ENCODE measurements at regions not wholly inside any gene's neighbourhood (a gene's known extent, or its start where the extent isn't known, plus 50 kb on each side); places are given as distances from the start of the nearest gene placed in this dataset.

DNA sequence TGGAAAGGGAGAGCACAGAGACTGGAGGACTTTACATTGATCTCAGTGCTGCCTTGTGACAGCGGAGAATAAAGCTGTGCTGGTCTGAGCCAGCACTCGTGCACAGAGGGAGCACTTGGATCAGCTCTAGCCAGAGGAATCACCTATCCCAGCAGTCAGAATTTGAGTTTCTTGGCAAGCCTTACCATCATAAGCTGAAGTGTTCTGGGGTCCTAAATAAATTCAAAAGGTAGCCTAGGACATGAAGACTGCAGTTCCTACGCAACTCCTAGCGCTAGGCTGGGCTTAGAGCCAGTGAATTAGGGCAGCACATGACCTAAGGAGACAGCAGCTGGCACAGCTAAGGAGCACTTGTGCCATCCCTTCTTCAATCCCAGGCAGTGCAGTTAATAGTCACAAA is 119.5 kb downstream of the HMHB1 start:
- Mint-ChIP-seq H3K4me1 (ENCODE audit: unreplicated experiment) (peaks cover 3% of the 10 kb centered on the region), H3K9me3 (ENCODE audit: unreplicated experiment) (peaks cover 16% of the 10 kb centered on the region), H3K27ac (ENCODE audit: unreplicated experiment) (no peak overlapping the region), H3K36me3 (ENCODE audit: unreplicated experiment) (peaks cover 10% of the 10 kb centered on the region), H3K4me3 (ENCODE audit: unreplicated experiment) (no peak overlapping the region), H3K27me3 (ENCODE audit: unreplicated experiment) (no peaks in the 10 kb centered on the region)
- no peak for DNase-seq (ENCODE audit: extremely low spot score, unreplicated experiment)
- TF ChIP-seq, protein P1, sequence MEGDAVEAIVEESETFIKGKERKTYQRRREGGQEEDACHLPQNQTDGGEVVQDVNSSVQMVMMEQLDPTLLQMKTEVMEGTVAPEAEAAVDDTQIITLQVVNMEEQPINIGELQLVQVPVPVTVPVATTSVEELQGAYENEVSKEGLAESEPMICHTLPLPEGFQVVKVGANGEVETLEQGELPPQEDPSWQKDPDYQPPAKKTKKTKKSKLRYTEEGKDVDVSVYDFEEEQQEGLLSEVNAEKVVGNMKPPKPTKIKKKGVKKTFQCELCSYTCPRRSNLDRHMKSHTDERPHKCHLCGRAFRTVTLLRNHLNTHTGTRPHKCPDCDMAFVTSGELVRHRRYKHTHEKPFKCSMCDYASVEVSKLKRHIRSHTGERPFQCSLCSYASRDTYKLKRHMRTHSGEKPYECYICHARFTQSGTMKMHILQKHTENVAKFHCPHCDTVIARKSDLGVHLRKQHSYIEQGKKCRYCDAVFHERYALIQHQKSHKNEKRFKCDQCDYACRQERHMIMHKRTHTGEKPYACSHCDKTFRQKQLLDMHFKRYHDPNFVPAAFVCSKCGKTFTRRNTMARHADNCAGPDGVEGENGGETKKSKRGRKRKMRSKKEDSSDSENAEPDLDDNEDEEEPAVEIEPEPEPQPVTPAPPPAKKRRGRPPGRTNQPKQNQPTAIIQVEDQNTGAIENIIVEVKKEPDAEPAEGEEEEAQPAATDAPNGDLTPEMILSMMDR (IDR thresholded peaks at IDR 0.05), result no peak

DNA sequence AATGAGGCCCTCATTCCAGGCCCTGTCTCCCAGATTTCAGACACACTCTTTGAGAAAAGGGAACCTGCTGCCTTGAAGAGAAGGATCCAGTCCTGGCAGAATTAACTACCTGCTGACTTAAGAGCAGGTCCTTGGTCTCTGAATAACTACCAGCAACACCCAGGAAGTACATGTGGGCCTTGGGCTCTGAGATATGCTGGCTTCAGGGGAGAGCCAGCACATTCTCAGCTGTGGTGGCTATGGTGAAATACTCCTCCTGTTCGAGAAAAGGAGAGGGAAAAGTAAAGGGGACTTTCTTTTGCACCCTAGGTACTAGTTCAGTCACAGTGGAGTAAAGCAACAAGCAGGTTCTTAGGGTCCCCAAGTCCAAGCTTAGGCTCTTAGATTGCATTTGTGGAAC is 120.0 kb downstream of the HMHB1 start:
- Mint-ChIP-seq H3K4me3 (ENCODE audit: unreplicated experiment) (no peak overlapping the region), H3K36me3 (ENCODE audit: unreplicated experiment) (peaks cover 10% of the 10 kb centered on the region), H3K4me1 (ENCODE audit: unreplicated experiment) (peaks cover 3% of the 10 kb centered on the region), H3K27ac (ENCODE audit: unreplicated experiment) (no peak overlapping the region), H3K27me3 (ENCODE audit: unreplicated experiment) (no peaks in the 10 kb centered on the region), H3K9me3 (ENCODE audit: unreplicated experiment) (peaks cover 16% of the 10 kb centered on the region)
- no peak for DNase-seq (ENCODE audit: extremely low spot score, unreplicated experiment)
- TF ChIP-seq, protein P1 (IDR thresholded peaks at IDR 0.05), result no peak

DNA sequence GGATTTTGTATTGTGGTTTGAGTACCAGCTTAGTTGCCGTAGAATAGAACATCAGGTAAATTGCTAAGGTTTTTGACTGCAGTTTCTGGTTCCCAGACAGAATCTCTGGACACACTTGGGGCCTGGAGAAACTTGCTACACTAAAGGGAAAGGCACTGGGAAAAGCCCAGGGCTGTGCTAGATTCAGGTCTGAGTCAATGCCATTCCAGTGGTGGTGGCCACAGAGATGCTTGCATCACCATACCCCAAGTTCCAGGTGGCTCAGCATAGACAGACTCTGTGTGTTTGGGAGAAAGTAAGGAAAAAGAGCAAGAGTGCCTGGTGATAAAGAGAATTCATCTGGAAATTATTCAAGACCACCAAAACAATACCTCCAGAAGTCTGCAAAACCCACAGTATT is 120.6 kb downstream of the HMHB1 start:
- peaks cover 10% of the 10 kb centered on the region for H3K36me3 Mint-ChIP-seq (ENCODE audit: unreplicated experiment)
- TF ChIP-seq, protein P1 (IDR thresholded peaks at IDR 0.05), result no peak
- no peaks in the 10 kb centered on the region for H3K27me3 Mint-ChIP-seq (ENCODE audit: unreplicated experiment)
- no peak overlapping the region for H3K27ac Mint-ChIP-seq (ENCODE audit: unreplicated experiment)
- DNase-seq (ENCODE audit: extremely low spot score, unreplicated experiment), result no peak
- peaks cover 16% of the 10 kb centered on the region for H3K9me3 Mint-ChIP-seq (ENCODE audit: unreplicated experiment)
- H3K4me3 Mint-ChIP-seq (ENCODE audit: unreplicated experiment), result no peak overlapping the region
- peaks cover 2% of the 10 kb centered on the region for H3K4me1 Mint-ChIP-seq (ENCODE audit: unreplicated experiment)

DNA sequence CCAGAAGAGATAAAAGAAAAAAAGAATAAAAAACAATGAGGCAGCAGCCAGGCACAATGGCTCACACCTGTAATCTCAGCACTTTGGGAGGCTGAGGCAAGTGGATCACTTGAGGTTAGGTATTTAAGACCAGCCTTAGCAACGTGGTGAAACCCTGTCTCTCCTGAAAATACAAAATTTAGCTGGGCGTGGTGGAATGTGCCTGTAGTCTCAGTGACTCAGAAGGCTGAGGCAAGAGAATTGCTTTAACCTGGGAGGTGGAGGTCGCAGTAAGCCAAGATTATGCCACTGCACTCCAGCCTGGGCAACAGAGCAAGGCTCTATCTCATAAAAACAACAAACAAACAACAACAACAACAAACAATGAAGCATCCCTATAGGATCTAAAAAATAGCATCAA is 121.5 kb downstream of the HMHB1 start:
- Mint-ChIP-seq H3K9me3 (ENCODE audit: unreplicated experiment) (peaks cover 16% of the 10 kb centered on the region), H3K36me3 (ENCODE audit: unreplicated experiment) (peaks cover 10% of the 10 kb centered on the region), H3K4me1 (ENCODE audit: unreplicated experiment) (peaks cover 2% of the 10 kb centered on the region), H3K27me3 (ENCODE audit: unreplicated experiment) (no peaks in the 10 kb centered on the region), H3K27ac (ENCODE audit: unreplicated experiment) (no peak overlapping the region), H3K4me3 (ENCODE audit: unreplicated experiment) (no peak overlapping the region)
- DNase-seq (ENCODE audit: extremely low spot score, unreplicated experiment), result no peak
- TF ChIP-seq, protein P1 (IDR thresholded peaks at IDR 0.05), result no peak

- H3K4me1 Mint-ChIP-seq (ENCODE audit: unreplicated experiment), result peaks cover 2% of the 10 kb centered on the region
- no peaks in the 10 kb centered on the region for H3K27me3 Mint-ChIP-seq (ENCODE audit: unreplicated experiment)
- no peak overlapping the region for H3K4me3 Mint-ChIP-seq (ENCODE audit: unreplicated experiment)
- DNase-seq (ENCODE audit: extremely low spot score, unreplicated experiment), result no peak
- peaks cover 10% of the 10 kb centered on the region for H3K36me3 Mint-ChIP-seq (ENCODE audit: unreplicated experiment)
- H3K9me3 Mint-ChIP-seq (ENCODE audit: unreplicated experiment), result peaks cover 23% of the 10 kb centered on the region
- no peak overlapping the region for H3K27ac Mint-ChIP-seq (ENCODE audit: unreplicated experiment)
- TF ChIP-seq, protein P1 (IDR thresholded peaks at IDR 0.05), result no peak
Measured at GRCh38 chr5:143934821-143935220, 122.9 kb downstream of the HMHB1 start.
